Stimulated activated naive CD8-positive, alpha-beta T cell treated with anti-CD3 and anti-CD28 coated beads, Interleukin-15, Interleukin-2, amounts not matched to agents 100 ng/mL and 50 ng/mL, for 24 hours (primary cell): ENCODE measurements at regions not wholly inside any gene's neighbourhood (a gene's known extent, or its start where the extent isn't known, plus 50 kb on each side); places are given as distances from the start of the nearest gene placed in this dataset.
A peak's percentile ranks its signal among the peaks of the same experiment; 100 is the strongest.

Experiments used
- H3K27ac Mint-ChIP-seq: one replicate; pipeline ENCODE4 v1.8.0; 2021; ENCODE audit warnings: mild to moderate bottlenecking, mixed read lengths
- H3K27me3 Mint-ChIP-seq: one replicate; pipeline ENCODE4 v1.8.0; 2021; ENCODE audit warnings: mixed read lengths
- H3K36me3 Mint-ChIP-seq: one replicate; pipeline ENCODE4 v1.8.0; 2021; ENCODE audit warnings: low read depth, mixed read lengths
- H3K4me1 Mint-ChIP-seq: one replicate; pipeline ENCODE4 v1.8.0; 2021; ENCODE audit warnings: low read depth, mixed read lengths
- H3K4me3 Mint-ChIP-seq: one replicate; pipeline ENCODE4 v1.8.0; 2021; ENCODE audit warnings: mild to moderate bottlenecking, mixed read lengths
- H3K9me3 Mint-ChIP-seq: one replicate; pipeline ENCODE4 v1.8.0; 2021; ENCODE audit warnings: mixed read lengths

DNA sequence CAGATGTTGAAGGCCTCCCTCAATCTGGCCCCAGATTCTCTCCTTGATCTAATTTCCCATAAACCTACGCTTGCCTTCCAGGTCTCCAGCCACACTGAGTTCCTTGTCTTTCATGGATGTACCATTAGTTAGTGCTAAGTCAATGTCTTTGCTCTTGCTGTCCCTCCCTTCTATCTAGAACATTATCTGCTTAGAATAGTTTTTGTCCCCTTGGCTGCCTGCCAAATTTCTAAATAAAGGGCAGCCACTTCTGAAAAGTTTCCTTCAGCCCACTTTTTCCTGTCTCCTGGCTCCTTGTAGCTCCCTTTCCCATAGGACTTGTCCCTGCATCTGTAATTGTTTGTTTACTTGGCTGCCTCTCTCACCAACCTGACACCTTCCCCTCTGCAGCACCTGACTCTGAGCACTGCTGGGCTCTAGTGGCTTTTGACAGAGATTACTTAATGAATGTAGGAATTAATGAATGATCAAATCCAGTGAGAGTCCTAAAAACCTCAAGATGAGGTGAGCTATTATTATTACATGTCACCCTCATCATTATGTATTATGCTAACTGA is 58.3 kb downstream of the CXCL12 start:
- Mint-ChIP-seq H3K4me1 (no peaks in the 10 kb centered on the region), H3K9me3 (no peaks in the 10 kb centered on the region), H3K36me3 (no peaks in the 10 kb centered on the region)

DNA sequence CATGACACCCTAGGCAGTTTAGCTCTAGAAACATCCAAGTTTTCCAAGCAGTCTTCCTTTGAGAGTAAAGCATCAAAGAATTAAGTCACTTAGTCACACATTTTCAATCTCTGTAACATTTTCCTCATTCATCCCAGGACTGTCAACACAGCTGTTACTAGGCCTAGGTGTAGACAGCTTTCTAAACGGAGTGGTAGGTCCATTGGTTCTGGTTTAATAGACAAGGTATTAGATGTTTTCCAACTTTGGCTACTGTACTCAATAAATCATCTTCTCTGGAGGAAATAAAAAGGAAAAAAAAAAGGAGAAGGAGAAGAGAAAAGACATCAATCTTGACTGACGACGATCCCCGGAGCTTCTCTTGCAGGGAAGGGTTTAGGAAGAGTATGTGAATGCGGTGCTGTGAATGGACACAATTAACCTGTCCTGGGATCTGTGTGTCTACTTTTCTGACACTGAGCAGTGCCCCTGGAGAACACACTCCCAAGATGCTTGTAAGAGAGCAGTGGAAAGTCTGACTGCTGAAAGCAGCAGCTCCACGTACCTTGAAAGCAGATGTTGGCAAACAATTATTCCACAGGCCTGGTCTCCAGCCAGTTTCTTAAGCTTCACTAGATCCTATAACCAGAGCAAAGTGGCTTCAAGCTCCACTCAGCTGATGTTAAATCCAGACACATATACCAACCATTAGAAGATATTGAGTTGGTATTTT is 59.1 kb downstream of the CXCL12 start:
- H3K27ac Mint-ChIP-seq, result no peak overlapping the region
- H3K9me3 Mint-ChIP-seq, result no peaks in the 10 kb centered on the region
- peaks cover 18% of the 10 kb centered on the region for H3K27me3 Mint-ChIP-seq
- no peaks in the 10 kb centered on the region for H3K36me3 Mint-ChIP-seq
- H3K4me3 Mint-ChIP-seq, result no peak overlapping the region
- H3K4me1 Mint-ChIP-seq, result no peaks in the 10 kb centered on the region

More for the DNA sequence above, 58.3 kb downstream of the CXCL12 start:
- Mint-ChIP-seq H3K27me3 (peaks cover 18% of the 10 kb centered on the region), H3K27ac (no peak overlapping the region), H3K4me3 (no peak overlapping the region)

GRCh38 chr10:44325157-44325556 is 59.7 kb downstream of the CXCL12 start:
- Mint-ChIP-seq H3K4me1 (no peaks in the 10 kb centered on the region), H3K4me3 (no peak overlapping the region), H3K9me3 (no peaks in the 10 kb centered on the region), H3K27ac (no peak overlapping the region), H3K27me3 (peaks cover 20% of the 10 kb centered on the region), H3K36me3 (no peaks in the 10 kb centered on the region)

GRCh38 chr10:44323838-44324237 is 61.1 kb downstream of the CXCL12 start:
- Mint-ChIP-seq H3K27me3 (peaks cover 20% of the 10 kb centered on the region), H3K4me1 (no peaks in the 10 kb centered on the region), H3K36me3 (no peaks in the 10 kb centered on the region), H3K27ac (no peak overlapping the region), H3K4me3 (no peak overlapping the region), H3K9me3 (no peaks in the 10 kb centered on the region)

GRCh38 chr10:44322137-44322536 is 62.8 kb downstream of the CXCL12 start:
- Mint-ChIP-seq H3K4me3 (no peak overlapping the region), H3K9me3 (no peaks in the 10 kb centered on the region), H3K36me3 (no peaks in the 10 kb centered on the region), H3K27me3 (peaks cover 19% of the 10 kb centered on the region), H3K27ac (no peak overlapping the region), H3K4me1 (no peaks in the 10 kb centered on the region)

- Mint-ChIP-seq H3K36me3 (no peaks in the 10 kb centered on the region), H3K4me3 (no peak overlapping the region), H3K27me3 (peaks cover 15% of the 10 kb centered on the region), H3K9me3 (no peaks in the 10 kb centered on the region), H3K4me1 (no peaks in the 10 kb centered on the region), H3K27ac (no peak overlapping the region)
Observed at GRCh38 chr10:44320756-44321155, 64.1 kb downstream of the CXCL12 start.

DNA sequence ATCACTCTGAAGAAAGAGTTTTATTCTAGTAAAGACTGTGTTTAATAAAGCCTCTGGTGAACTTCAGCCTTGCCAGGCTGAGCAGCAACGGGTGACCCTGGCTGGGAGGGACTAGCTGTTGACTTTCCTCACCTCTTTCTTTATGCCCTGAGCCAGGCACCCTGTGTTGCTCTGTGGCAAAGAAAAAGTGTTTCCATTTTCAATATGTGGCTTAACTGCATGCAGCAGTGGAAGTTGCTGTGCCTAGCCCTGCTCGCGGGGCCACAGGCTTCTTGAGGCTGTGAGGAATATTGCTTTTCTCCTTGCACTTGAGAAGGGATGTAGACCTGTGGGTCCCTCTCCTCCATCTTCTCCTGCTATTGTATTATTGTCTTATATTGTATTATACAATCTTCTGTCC is 67.0 kb downstream of the CXCL12 start:
- no peaks in the 10 kb centered on the region for H3K9me3 Mint-ChIP-seq
- no peak overlapping the region for H3K27ac Mint-ChIP-seq
- H3K36me3 Mint-ChIP-seq, result no peaks in the 10 kb centered on the region
- H3K27me3 Mint-ChIP-seq, result peaks cover 11% of the 10 kb centered on the region
- no peaks in the 10 kb centered on the region for H3K4me1 Mint-ChIP-seq
- H3K4me3 Mint-ChIP-seq, result no peak overlapping the region

DNA sequence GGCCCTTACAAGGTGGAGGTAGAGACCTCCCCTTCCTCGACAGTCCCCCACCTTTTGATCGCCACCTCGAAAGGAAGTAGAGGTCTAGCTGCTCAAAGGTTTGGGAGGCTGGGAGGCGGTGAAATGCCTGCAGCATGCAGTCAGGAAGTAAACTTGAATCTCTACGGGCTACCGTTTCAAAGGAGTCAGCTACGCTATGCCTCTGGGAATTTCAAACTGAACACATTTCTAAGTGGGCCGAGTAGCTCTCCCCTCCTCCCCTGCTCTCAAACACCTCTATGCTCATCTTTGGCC is 68.0 kb downstream of the CXCL12 start:
- Mint-ChIP-seq H3K36me3 (no peaks in the 10 kb centered on the region), H3K27me3 (peaks cover 14% of the 10 kb centered on the region), H3K4me3 (no peak overlapping the region), H3K4me1 (no peaks in the 10 kb centered on the region), H3K27ac (no peak overlapping the region), H3K9me3 (no peaks in the 10 kb centered on the region)

GRCh38 chr10:44316187-44316921 is 68.5 kb downstream of the CXCL12 start:
- no peaks in the 10 kb centered on the region for H3K9me3 Mint-ChIP-seq
- H3K4me1 Mint-ChIP-seq, result peaks cover 5% of the 10 kb centered on the region
- H3K36me3 Mint-ChIP-seq, result no peaks in the 10 kb centered on the region
- H3K27ac Mint-ChIP-seq, result no peak overlapping the region
- H3K4me3 Mint-ChIP-seq, result no peak overlapping the region
- peaks cover 20% of the 10 kb centered on the region for H3K27me3 Mint-ChIP-seq

DNA sequence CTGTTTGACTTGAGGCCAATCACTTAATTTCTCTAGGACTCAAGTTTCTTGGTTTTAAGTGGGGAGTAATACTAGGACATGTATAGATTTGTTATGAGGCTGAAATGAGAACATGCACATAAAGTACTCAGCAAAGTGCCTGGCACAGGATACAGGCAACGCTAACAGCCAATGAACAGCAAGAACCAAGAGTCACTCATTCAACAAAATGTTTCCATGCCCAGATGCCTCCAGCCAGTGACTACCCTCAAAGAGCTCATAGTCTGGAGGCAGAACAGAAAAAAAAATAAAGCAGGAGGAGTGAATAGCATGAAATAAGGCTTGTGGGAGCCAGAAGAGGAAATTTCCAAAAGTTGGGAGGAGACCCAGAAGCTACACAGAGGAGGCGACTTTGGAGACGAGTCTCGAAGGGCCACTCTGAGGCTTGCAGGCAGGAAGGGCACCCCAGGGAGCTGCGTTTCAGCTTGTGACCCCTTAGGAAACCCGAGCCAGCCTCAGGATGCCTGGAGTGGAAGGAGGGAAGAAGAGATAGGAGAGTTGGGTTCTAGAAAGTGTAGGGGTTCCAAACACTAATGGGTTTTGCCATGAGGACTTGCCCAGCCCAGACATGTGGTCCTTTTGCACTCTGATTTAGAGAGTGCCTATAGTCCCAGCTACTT is 70.0 kb downstream of the CXCL12 start:
- Mint-ChIP-seq H3K36me3 (no peaks in the 10 kb centered on the region), H3K4me1 (peaks cover 11% of the 10 kb centered on the region)

GRCh38 chr10:44313761-44314165 is 71.1 kb downstream of the CXCL12 start:
- Mint-ChIP-seq H3K4me1 (peaks cover 11% of the 10 kb centered on the region), H3K4me3 (no peak overlapping the region), H3K9me3 (no peaks in the 10 kb centered on the region), H3K27me3 (peaks cover 17% of the 10 kb centered on the region), H3K36me3 (no peaks in the 10 kb centered on the region), H3K27ac (no peak overlapping the region)

More for the DNA sequence above, 70.0 kb downstream of the CXCL12 start:
- no peaks in the 10 kb centered on the region for H3K9me3 Mint-ChIP-seq
- no peak overlapping the region for H3K4me3 Mint-ChIP-seq
- no peak overlapping the region for H3K27ac Mint-ChIP-seq
- peaks cover 19% of the 10 kb centered on the region for H3K27me3 Mint-ChIP-seq

- Mint-ChIP-seq H3K4me3 (no peak overlapping the region), H3K9me3 (no peaks in the 10 kb centered on the region), H3K36me3 (no peaks in the 10 kb centered on the region), H3K4me1 (peaks cover 11% of the 10 kb centered on the region), H3K27ac (no peak overlapping the region), H3K27me3 (peaks cover 12% of the 10 kb centered on the region)
Observed at GRCh38 chr10:44312401-44312800, 72.5 kb downstream of the CXCL12 start.

DNA sequence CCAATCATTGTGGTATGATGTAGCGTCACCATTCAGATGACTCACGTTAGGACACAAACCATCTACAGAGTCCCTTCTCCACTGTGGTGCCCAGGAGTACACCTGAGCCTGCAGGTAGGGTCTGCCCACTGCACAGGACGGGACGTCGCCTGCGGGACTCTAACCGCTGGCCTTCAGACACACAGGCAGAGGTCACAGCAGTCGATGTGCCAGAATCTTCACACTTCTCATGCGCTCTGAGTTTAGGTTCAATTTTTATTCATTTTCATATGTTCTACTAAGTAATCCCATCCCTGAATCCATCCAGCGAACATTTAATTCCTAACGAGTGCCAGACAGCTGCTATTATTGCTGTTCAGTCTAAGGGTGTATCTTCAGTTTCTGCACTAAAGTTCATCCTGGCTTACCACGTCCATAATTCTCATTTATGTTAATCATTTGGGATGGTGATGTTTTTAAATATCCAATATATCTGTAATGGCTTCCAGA is 73.3 kb downstream of the CXCL12 start:
- no peak overlapping the region for H3K4me3 Mint-ChIP-seq
- peaks cover 12% of the 10 kb centered on the region for H3K27me3 Mint-ChIP-seq
- H3K36me3 Mint-ChIP-seq, result no peaks in the 10 kb centered on the region
- H3K4me1 Mint-ChIP-seq, result peaks cover 11% of the 10 kb centered on the region
- H3K9me3 Mint-ChIP-seq, result no peaks in the 10 kb centered on the region
- no peak overlapping the region for H3K27ac Mint-ChIP-seq

DNA sequence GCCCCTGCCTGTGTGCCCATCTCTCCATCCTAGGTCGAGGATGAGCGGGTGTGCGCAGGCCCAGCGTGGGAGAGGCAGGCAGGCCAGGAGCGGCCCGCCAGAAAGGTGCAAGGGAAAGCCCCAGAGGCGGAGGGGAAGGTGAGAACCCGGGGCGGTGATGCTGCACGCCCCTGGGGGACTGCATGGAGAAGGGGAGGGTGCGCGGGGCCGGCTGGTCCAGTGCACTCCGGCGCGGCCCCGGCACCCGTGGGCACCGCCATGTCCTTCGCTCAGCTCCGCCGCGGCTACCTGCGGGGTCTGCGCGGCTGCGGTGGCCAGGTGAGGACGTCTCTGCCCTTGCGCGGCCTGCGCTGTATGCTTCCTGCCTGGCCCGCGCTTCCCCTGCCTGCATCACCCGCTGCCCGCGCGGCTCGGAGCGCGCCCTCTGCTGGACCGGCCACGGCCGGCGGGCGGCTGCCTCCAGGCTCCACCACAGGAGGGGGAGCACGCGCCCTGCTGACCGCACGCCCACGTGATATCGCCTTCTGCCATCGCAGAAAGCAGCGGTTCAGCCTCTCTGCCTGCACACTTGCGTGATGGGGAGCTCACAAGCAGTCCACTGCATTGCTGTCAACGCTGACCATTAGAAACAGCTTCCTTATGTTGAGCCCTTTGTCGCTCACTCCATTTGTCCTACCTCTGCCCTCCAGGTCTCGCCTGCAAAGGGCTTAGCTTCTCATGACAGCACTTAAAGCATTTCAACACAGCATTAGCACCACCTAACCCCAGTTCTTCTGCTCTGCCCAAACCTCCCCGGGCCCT is 73.9 kb downstream of the CXCL12 start:
- H3K4me1 Mint-ChIP-seq, result peaks cover 11% of the 10 kb centered on the region
- peak overlapping the region; percentile 36 for H3K4me3 Mint-ChIP-seq
- no peaks in the 10 kb centered on the region for H3K36me3 Mint-ChIP-seq
- H3K27me3 Mint-ChIP-seq, result peaks cover 12% of the 10 kb centered on the region
- H3K9me3 Mint-ChIP-seq, result peaks cover 4% of the 10 kb centered on the region
- no peak overlapping the region for H3K27ac Mint-ChIP-seq
